ENCODE measurements at regions not wholly inside any gene's neighbourhood (a gene's known extent, or its start where the extent isn't known, plus 50 kb on each side); places are given as distances from the start of the nearest gene placed in this dataset.
A peak's percentile ranks its signal among the peaks of the same experiment; 100 is the strongest.

DNA sequence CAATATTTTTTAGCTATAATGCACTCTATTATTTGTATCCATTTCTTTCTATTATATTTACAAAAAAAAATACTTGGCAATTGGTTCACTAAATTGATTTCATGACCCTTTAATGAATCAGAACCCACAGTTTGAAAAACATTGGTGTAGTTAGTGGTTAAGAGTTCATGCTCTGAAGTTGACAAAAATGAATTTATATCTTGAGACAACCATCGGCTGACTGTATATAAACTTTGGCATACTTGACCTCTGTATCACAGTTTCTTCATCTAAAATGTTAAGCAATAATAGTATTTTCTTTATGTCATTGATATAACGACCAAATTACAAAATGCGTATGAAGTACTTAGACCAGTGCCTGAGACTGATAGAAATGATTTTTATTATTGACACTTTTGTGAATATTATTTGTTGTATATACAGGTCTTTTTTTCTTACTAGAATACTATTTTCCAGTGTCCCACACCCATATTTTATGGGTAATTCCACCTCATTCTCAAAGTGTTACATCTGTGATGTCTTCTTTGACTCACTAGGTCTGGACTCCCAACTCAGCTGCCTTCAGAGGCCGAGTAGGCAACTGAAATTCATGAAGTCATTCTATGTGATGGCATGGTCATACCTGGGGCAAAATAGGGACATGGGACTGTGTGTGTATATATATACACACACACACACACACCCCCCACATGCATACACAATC, 459.2 kb downstream of the RFPL4B start:
- Histone ChIP-seq H3K9me3 (replicated peaks) (no peaks in the 10 kb centered on the region), H3K27ac (no peak overlapping the region), H3K27me3 (replicated peaks) (no peaks in the 10 kb centered on the region), H3K36me3 (no peaks in the 10 kb centered on the region), H3K4me1 (replicated peaks) (peaks cover 14% of the 10 kb centered on the region), H3K4me3 (no peak overlapping the region)
- no peak for DNase-seq (ENCODE audit: low read depth in 1 of 2, low spot score in 2 of 2)

- no peaks in the 10 kb centered on the region for H3K4me1 ChIP-seq (replicated peaks)
- H3K36me3 ChIP-seq: no peaks in the 10 kb centered on the region
- H3K4me3 ChIP-seq: no peak overlapping the region
- no peak overlapping the region for H3K27ac ChIP-seq
- no peaks in the 10 kb centered on the region for H3K9me3 ChIP-seq (replicated peaks)
- no peak for DNase-seq (ENCODE audit: low read depth in 1 of 2, low spot score in 2 of 2)
- H3K27me3 ChIP-seq (replicated peaks): no peaks in the 10 kb centered on the region
Measured at GRCh38 chr6:112821476-112821875, 474.3 kb downstream of the RFPL4B start.

DNA sequence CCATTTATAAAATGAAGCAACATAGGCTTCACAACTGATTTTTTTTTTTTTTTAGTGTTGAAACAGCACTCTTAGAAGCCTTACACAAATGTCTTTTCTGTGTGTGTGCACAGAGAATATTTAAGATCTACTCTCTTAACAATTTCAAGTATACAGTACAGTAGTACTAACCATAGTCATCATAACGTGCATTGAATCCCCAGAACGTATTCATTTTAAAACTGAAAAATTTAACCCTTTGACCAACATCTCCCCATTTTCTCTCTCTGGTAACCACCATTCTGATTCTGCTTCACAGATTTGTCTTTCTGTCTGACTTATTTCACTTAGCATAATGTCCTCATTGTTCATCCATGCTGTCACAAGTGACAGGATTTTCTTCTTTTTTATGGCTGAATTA, 475.6 kb downstream of the RFPL4B start:
- Histone ChIP-seq H3K27ac (no peak overlapping the region), H3K27me3 (replicated peaks) (no peaks in the 10 kb centered on the region), H3K36me3 (no peaks in the 10 kb centered on the region), H3K9me3 (replicated peaks) (no peaks in the 10 kb centered on the region), H3K4me1 (replicated peaks) (no peaks in the 10 kb centered on the region), H3K4me3 (no peak overlapping the region)
- DNase-seq (ENCODE audit: low read depth in 1 of 2, low spot score in 2 of 2): no peak

DNA sequence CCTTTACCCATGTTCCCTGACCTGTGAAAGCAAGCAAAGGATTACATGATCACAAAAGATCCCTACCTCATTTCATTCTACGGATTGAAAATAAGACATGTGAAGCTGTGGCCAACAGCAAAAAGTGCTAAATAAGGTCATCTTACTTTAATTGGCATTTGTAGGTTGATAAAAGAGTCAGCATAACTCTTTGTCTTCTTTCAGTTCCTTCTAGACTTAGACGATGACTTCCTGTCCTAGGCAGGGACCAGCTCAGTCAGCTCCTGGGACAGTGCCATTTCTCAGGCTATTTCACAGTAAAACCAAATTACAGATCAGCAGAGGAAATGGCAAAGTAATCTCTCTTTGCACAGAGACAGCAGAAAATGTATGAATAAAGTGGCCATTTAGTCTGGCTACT, 480.7 kb downstream of the RFPL4B start:
- peak in 1 of 2 experiments; percentile 3 for DNase-seq (ENCODE audit: low read depth in 1 of 2, low spot score in 2 of 2)
- Histone ChIP-seq H3K4me1 (replicated peaks) (no peaks in the 10 kb centered on the region), H3K36me3 (no peaks in the 10 kb centered on the region), H3K9me3 (replicated peaks) (no peaks in the 10 kb centered on the region), H3K4me3 (no peak overlapping the region), H3K27ac (no peak overlapping the region), H3K27me3 (replicated peaks) (no peaks in the 10 kb centered on the region)

DNA sequence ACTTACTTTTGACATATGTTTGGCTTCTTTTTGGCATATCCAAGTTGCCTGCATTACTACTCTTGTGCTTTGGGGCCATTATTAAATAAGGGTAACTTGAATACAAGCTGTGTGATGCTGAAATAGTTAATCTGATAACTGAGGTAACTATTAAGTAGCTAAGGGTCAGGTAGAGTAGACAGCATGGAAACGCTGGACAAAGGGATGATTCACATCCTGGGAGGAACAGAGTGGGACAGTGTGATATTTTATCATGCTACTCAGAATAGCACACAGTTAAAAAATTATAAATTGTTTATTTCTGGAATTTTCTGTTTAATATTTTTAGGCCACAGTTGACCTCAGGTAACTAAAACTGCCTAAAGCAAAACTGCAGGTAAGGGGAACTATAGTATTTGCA, 483.9 kb downstream of the RFPL4B start:
- Histone ChIP-seq H3K36me3 (no peaks in the 10 kb centered on the region), H3K4me1 (replicated peaks) (no peaks in the 10 kb centered on the region), H3K4me3 (no peak overlapping the region), H3K9me3 (replicated peaks) (no peaks in the 10 kb centered on the region), H3K27ac (no peak overlapping the region), H3K27me3 (replicated peaks) (no peaks in the 10 kb centered on the region)
- DNase-seq (ENCODE audit: low read depth in 1 of 2, low spot score in 2 of 2): no peak

GRCh38 chr6:112833581-112834131, 486.5 kb downstream of the RFPL4B start:
- H3K4me1 ChIP-seq (replicated peaks): no peaks in the 10 kb centered on the region
- no peaks in the 10 kb centered on the region for H3K36me3 ChIP-seq
- H3K27ac ChIP-seq: no peak overlapping the region
- H3K27me3 ChIP-seq (replicated peaks): no peaks in the 10 kb centered on the region
- no peaks in the 10 kb centered on the region for H3K9me3 ChIP-seq (replicated peaks)
- DNase-seq (ENCODE audit: low read depth in 1 of 2, low spot score in 2 of 2): no peak
- H3K4me3 ChIP-seq: no peak overlapping the region

GRCh38 chr6:112835078-112835477, 487.9 kb downstream of the RFPL4B start:
- Histone ChIP-seq H3K27me3 (replicated peaks) (no peaks in the 10 kb centered on the region), H3K4me3 (no peak overlapping the region), H3K4me1 (replicated peaks) (no peaks in the 10 kb centered on the region), H3K9me3 (replicated peaks) (no peaks in the 10 kb centered on the region), H3K27ac (no peak overlapping the region), H3K36me3 (no peaks in the 10 kb centered on the region)
- no peak for DNase-seq (ENCODE audit: low read depth in 1 of 2, low spot score in 2 of 2)

DNA sequence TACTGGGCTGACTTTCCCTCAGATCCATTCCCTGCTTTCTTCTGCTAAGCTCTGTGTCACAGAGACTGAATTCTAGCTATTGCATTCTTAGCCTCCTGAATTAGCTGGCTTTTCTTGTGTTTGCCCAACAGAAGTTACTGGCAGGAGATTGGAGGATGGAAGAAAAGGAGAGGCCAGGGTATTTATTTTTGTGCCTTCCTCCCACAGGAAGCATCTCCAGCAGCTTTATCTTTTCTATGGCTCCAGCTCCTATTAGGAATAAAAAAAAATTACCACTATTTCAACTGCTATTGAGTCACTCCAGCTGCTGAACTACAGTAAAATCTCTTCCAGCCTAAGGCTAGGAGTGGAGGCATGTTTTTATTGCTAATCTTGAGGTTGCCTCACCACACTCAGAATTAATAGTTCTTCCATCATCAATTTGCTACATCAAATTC, 492.4 kb downstream of the RFPL4B start:
- no peaks in the 10 kb centered on the region for H3K27me3 ChIP-seq (replicated peaks)

DNA sequence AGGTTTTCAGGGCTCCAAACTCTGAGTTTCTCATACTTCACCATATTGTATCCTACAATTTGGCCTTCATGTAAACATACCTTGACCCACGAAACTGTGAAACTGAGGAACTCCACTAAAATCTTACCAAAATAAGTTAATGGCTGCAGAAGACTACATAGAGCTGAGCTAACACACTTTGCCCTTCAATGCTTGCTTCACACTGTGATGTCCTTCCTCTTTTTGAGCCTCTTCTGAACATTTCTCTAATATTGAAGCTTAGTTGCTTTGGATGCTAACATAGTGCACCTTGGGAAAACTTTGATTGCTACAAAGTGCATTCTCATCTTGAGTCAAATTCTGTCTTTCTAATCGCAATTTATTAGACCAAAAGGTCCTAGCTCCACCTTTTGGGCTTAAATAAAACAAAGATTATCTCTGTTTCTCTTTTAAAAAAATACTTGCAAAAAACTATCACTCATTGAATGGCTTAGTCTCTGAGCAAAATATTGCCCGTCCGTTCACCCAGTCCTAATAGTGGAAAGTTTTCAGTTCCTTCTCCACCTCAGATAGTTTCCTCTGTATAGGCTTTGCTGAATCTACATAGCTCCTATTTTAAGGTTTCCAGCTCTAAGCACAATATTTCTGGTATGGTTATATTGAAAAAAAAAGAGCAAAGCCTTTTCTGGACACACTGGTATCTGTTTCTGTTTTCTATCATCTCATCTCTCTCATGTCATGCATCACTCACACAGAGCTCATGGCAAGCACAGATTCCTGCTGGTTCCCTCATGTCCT, 494.6 kb downstream of the RFPL4B start:
- Histone ChIP-seq H3K4me1 (replicated peaks) (no peaks in the 10 kb centered on the region), H3K4me3 (no peak overlapping the region), H3K27me3 (replicated peaks) (no peaks in the 10 kb centered on the region), H3K27ac (no peak overlapping the region), H3K36me3 (no peaks in the 10 kb centered on the region), H3K9me3 (replicated peaks) (no peaks in the 10 kb centered on the region)
- DNase-seq (ENCODE audit: low read depth in 1 of 2, low spot score in 2 of 2): no peak

More for the DNA sequence above, 492.4 kb downstream of the RFPL4B start:
- no peaks in the 10 kb centered on the region for H3K9me3 ChIP-seq (replicated peaks)
- H3K4me1 ChIP-seq (replicated peaks): no peaks in the 10 kb centered on the region
- no peaks in the 10 kb centered on the region for H3K36me3 ChIP-seq
- DNase-seq (ENCODE audit: low read depth in 1 of 2, low spot score in 2 of 2): no peak
- H3K27ac ChIP-seq: no peak overlapping the region
- no peak overlapping the region for H3K4me3 ChIP-seq

GRCh38 chr6:112842330-112842685, 495.2 kb downstream of the RFPL4B start:
- no peaks in the 10 kb centered on the region for H3K9me3 ChIP-seq (replicated peaks)
- no peaks in the 10 kb centered on the region for H3K4me1 ChIP-seq (replicated peaks)
- DNase-seq (ENCODE audit: low read depth in 1 of 2, low spot score in 2 of 2): no peak
- H3K4me3 ChIP-seq: no peak overlapping the region
- H3K36me3 ChIP-seq: no peaks in the 10 kb centered on the region
- H3K27me3 ChIP-seq (replicated peaks): no peaks in the 10 kb centered on the region
- H3K27ac ChIP-seq: no peak overlapping the region

GRCh38 chr6:112846681-112847080, 499.6 kb downstream of the RFPL4B start:
- DNase-seq (ENCODE audit: low read depth in 1 of 2, low spot score in 2 of 2): no peak
- Histone ChIP-seq H3K27ac (no peak overlapping the region), H3K4me3 (no peak overlapping the region), H3K9me3 (replicated peaks) (0 out of 2 replicates have a peak, but pooled peaks cover 2% of the 10 kb centered on the region), H3K36me3 (no peaks in the 10 kb centered on the region), H3K4me1 (replicated peaks) (no peaks in the 10 kb centered on the region), H3K27me3 (replicated peaks) (no peaks in the 10 kb centered on the region)

DNA sequence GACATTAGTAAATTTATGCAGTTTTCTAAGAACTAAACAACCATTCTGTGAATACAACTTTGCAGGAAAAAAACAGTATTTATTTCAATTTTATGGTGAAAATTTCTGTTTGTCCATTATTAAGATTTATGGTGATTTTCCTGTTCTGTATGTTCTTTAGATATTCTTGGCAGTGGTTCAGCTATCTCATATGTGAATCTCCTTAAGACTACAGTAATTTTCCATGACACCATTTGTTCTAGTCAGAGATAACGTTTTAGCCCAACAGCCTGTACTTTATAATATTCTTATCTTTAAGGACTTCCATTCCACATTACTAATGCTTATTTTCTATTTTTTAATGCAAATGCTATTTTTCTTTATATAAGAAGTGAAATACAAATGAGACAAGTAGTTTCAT, 504.0 kb downstream of the RFPL4B start:
- no peak overlapping the region for H3K4me3 ChIP-seq
- no peak for DNase-seq (ENCODE audit: low read depth in 1 of 2, low spot score in 2 of 2)
- 0 out of 2 replicates have a peak, but pooled peaks cover 2% of the 10 kb centered on the region for H3K9me3 ChIP-seq (replicated peaks)
- H3K36me3 ChIP-seq: no peaks in the 10 kb centered on the region
- H3K27me3 ChIP-seq (replicated peaks): no peaks in the 10 kb centered on the region
- H3K27ac ChIP-seq: no peak overlapping the region
- no peaks in the 10 kb centered on the region for H3K4me1 ChIP-seq (replicated peaks)

DNA sequence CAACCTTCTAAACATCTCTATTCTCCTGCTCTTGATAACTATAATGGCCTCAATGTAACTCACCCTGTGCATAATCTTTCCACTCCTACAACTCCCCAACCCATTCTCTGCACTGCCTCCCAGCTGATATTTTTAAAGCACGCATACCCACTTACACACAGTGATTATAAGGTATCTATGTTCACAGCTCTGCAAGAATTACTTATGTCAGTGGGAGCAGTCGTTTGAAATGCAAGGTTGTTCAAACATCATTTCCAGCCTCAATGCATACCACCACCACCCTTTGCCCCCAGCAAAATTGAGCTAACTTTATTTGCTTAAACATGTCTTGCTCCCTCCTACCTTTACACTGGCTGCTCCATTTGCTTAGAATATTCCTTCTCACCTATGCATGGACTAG, 506.0 kb downstream of the RFPL4B start:
- H3K36me3 ChIP-seq: no peaks in the 10 kb centered on the region
- H3K9me3 ChIP-seq (replicated peaks): 0 out of 2 replicates have a peak, but pooled peaks cover 2% of the 10 kb centered on the region
- H3K27ac ChIP-seq: no peak overlapping the region
- H3K4me1 ChIP-seq (replicated peaks): no peaks in the 10 kb centered on the region
- H3K27me3 ChIP-seq (replicated peaks): no peaks in the 10 kb centered on the region
- DNase-seq (ENCODE audit: low read depth in 1 of 2, low spot score in 2 of 2): no peak
- H3K4me3 ChIP-seq: no peak overlapping the region

GRCh38 chr6:112863753-112864152, 516.6 kb downstream of the RFPL4B start:
- no peaks in the 10 kb centered on the region for H3K27me3 ChIP-seq (replicated peaks)
- no peaks in the 10 kb centered on the region for H3K4me1 ChIP-seq (replicated peaks)
- no peak for DNase-seq (ENCODE audit: low read depth in 1 of 2, low spot score in 2 of 2)
- no peak overlapping the region for H3K27ac ChIP-seq
- no peaks in the 10 kb centered on the region for H3K9me3 ChIP-seq (replicated peaks)
- H3K4me3 ChIP-seq: no peak overlapping the region
- no peaks in the 10 kb centered on the region for H3K36me3 ChIP-seq

All from SJSA1 (cell line).